ENCODE measurements at regions not wholly inside any gene's neighbourhood (a gene's known extent, or its start where the extent isn't known, plus 50 kb on each side); places are given as distances from the start of the nearest gene placed in this dataset.
"Not testable (repeated sequence)": the region's sequence is repeated elsewhere in the genome, so short reads cannot be mapped to it uniquely, and the experiment has no call there.

- H3K9me2 ChIP-seq; H4K20me1 ChIP-seq (ENCODE audit: insufficient read depth); H2AFZ ChIP-seq (ENCODE audit: low read depth); H3F3A ChIP-seq (replicated peaks; ENCODE audit: insufficient read depth); H3K4me1 ChIP-seq (ENCODE audit: control insufficient read depth in 1 of 2, insufficient read depth in 2 of 2, low read depth in 1 of 2, low read length in 1 of 2); H3K9me3 ChIP-seq; H3K9ac ChIP-seq; DNase-seq; H3K4me2 ChIP-seq; H3K27ac ChIP-seq (ENCODE audit: low read depth in 2 of 2, low read length in 1 of 2); CTCF ChIA-PET; POLR2A ChIA-PET; H3K36me3 ChIP-seq (replicated peaks in 1 of 2; ENCODE audit: control insufficient read depth in 1 of 2, insufficient read depth in 2 of 2, low read length in 1 of 2); H3K27me3 ChIP-seq (ENCODE audit: insufficient read depth); H3K4me3 ChIP-seq (ENCODE audit: low read depth in 2 of 2, low read length in 1 of 2); H3K79me2 ChIP-seq (ENCODE audit: insufficient read depth): not testable (repeated sequence)
- 7% methylated on average over 3 of the region's 3 CpGs for WGBS (ENCODE audit: low lambda C conversion rate)
Observed at GRCh38 chr7:63856466-63856865, 142.2 kb upstream of the ZNF722 start.

GRCh38 chr7:63867127-63867526, 131.5 kb upstream of the ZNF722 start:
- ChIA-PET CTCF (no interaction called here), POLR2A (no interaction called here)
- Histone ChIP-seq H3K9me3 (peaks cover 15% of the 10 kb centered on the region; the same call in 1 of the 2 replicates), H3K9ac (no peak overlapping the region), H2AFZ (ENCODE audit: low read depth) (no peak overlapping the region), H3K4me1 (ENCODE audit: control insufficient read depth in 1 of 2, insufficient read depth in 2 of 2, low read depth in 1 of 2, low read length in 1 of 2) (no peaks in the 10 kb centered on the region), H3K4me2 (no peak overlapping the region), H3K27me3 (ENCODE audit: insufficient read depth) (no peaks in the 10 kb centered on the region), H3K79me2 (ENCODE audit: insufficient read depth) (no peaks in the 10 kb centered on the region), H4K20me1 (ENCODE audit: insufficient read depth) (no peaks in the 10 kb centered on the region), H3F3A (replicated peaks; ENCODE audit: insufficient read depth) (no peaks in the 10 kb centered on the region), H3K4me3 (ENCODE audit: low read depth in 2 of 2, low read length in 1 of 2) (no peak overlapping the region), H3K9me2 (no peaks in the 10 kb centered on the region), H3K27ac (ENCODE audit: low read depth in 2 of 2, low read length in 1 of 2) (no peak overlapping the region), H3K36me3 (replicated peaks in 1 of 2; ENCODE audit: control insufficient read depth in 1 of 2, insufficient read depth in 2 of 2, low read length in 1 of 2) (no peaks in the 10 kb centered on the region)
- TF ChIP-seq FOSL2 (IDR thresholded peaks at IDR 0.05; ENCODE audit: borderline replicate concordance, low read depth) (no peak), GABPA (IDR thresholded peaks at IDR 0.05; ENCODE audit: low read depth) (no peak), CTCF (IDR thresholded peaks at IDR 0.05) (no peak), MXI1 (IDR thresholded peaks at IDR 0.05; ENCODE audit: low read depth, low read length) (no peak), MEF2A (IDR thresholded peaks at IDR 0.05; ENCODE audit: borderline replicate concordance, low read depth) (no peak), NRF1 (IDR thresholded peaks at IDR 0.05; ENCODE audit: low read depth, low read length) (no peak), RFX5 (IDR thresholded peaks at IDR 0.05; ENCODE audit: low read length) (no peak), TEAD4 (IDR thresholded peaks at IDR 0.05; ENCODE audit: borderline replicate concordance, insufficient read depth) (no peak), NFIC (IDR thresholded peaks at IDR 0.05; ENCODE audit: borderline replicate concordance) (no peak), ZBTB33 (IDR thresholded peaks at IDR 0.05; ENCODE audit: borderline replicate concordance, low read depth) (no peak), RXRA (IDR thresholded peaks at IDR 0.05; ENCODE audit: borderline replicate concordance, low read depth) (no peak), MAX (IDR thresholded peaks at IDR 0.05; ENCODE audit: low read depth) (no peak), YY1 (IDR thresholded peaks at IDR 0.05; ENCODE audit: low read depth) (no peak), TAF1 (IDR thresholded peaks at IDR 0.05; ENCODE audit: borderline replicate concordance, low read depth, low read length) (no peak), IRF3 (IDR thresholded peaks at IDR 0.05; ENCODE audit: low read depth, low read length) (no peak), JUND (IDR thresholded peaks at IDR 0.05) (no peak), REST (IDR thresholded peaks at IDR 0.05; ENCODE audit: low read depth, low read length) (no peak), EP300 (IDR thresholded peaks at IDR 0.05; ENCODE audit: borderline replicate concordance in 1 of 2, low read depth in 1 of 2, low read length in 1 of 2) (no peak), PBX3 (IDR thresholded peaks at IDR 0.05) (no peak)
- no peak for DNase-seq
